WERI-Rb-1 (cell line): ENCODE measurements at regions not wholly inside any gene's neighbourhood (a gene's known extent, or its start where the extent isn't known, plus 50 kb on each side); places are given as distances from the start of the nearest gene placed in this dataset.

ENCODE experiments used
- DNase-seq: peaks from one replicate; pipeline ENCODE4 v3.0.0-alpha.2; 2020
- H3K27ac ChIP-seq: fragments of 250-450 bp; sonication (Bioruptor Pico); 2 replicates; pipeline ENCODE4 v1.5.1; 2020; ENCODE audit warnings: mild to moderate bottlenecking, moderate library complexity
- H3K27me3 ChIP-seq: fragments of 250-450 bp; sonication (Bioruptor Pico); 2 replicates; pipeline ENCODE4 v1.5.1; 2021; ENCODE audit warnings: mild to moderate bottlenecking, low read depth, moderate library complexity; ENCODE audit not compliant: insufficient read depth, severe bottlenecking
- H3K36me3 ChIP-seq: fragments of 250-450 bp; sonication (Bioruptor Pico); 2 replicates; pipeline ENCODE4 v1.5.1; 2020; ENCODE audit warnings: mild to moderate bottlenecking, moderate library complexity
- H3K4me3 ChIP-seq: 2 replicates; pipeline ENCODE4 v1.5.1; 2011; ENCODE audit warnings: low read depth, mild to moderate bottlenecking, control low read depth, low read length
- H3K9me3 ChIP-seq: fragments of 250-450 bp; sonication (Bioruptor Pico); 2 replicates; pipeline ENCODE4 v1.5.1; 2021; ENCODE audit warnings: mild to moderate bottlenecking, moderate library complexity; ENCODE audit not compliant: severe bottlenecking
- TF ChIP-seq, protein P1 (sequence below): IDR thresholded peaks from 2 replicates; pipeline ENCODE4 v1.5.1; 2011; ENCODE audit warnings: low read depth, mild to moderate bottlenecking, control low read depth, inconsistent platforms, low read length

GRCh38 chr9:1738511-1739100, 276.5 kb upstream of the SMARCA2 start:
- TF ChIP-seq, protein P1, sequence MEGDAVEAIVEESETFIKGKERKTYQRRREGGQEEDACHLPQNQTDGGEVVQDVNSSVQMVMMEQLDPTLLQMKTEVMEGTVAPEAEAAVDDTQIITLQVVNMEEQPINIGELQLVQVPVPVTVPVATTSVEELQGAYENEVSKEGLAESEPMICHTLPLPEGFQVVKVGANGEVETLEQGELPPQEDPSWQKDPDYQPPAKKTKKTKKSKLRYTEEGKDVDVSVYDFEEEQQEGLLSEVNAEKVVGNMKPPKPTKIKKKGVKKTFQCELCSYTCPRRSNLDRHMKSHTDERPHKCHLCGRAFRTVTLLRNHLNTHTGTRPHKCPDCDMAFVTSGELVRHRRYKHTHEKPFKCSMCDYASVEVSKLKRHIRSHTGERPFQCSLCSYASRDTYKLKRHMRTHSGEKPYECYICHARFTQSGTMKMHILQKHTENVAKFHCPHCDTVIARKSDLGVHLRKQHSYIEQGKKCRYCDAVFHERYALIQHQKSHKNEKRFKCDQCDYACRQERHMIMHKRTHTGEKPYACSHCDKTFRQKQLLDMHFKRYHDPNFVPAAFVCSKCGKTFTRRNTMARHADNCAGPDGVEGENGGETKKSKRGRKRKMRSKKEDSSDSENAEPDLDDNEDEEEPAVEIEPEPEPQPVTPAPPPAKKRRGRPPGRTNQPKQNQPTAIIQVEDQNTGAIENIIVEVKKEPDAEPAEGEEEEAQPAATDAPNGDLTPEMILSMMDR: no peak
- Histone ChIP-seq H3K4me3 (no peak overlapping the region), H3K27ac (no peak overlapping the region), H3K9me3 (no peaks in the 10 kb centered on the region), H3K36me3 (no peaks in the 10 kb centered on the region), H3K27me3 (peaks cover 50% of the 10 kb centered on the region)
- no peak for DNase-seq

DNA sequence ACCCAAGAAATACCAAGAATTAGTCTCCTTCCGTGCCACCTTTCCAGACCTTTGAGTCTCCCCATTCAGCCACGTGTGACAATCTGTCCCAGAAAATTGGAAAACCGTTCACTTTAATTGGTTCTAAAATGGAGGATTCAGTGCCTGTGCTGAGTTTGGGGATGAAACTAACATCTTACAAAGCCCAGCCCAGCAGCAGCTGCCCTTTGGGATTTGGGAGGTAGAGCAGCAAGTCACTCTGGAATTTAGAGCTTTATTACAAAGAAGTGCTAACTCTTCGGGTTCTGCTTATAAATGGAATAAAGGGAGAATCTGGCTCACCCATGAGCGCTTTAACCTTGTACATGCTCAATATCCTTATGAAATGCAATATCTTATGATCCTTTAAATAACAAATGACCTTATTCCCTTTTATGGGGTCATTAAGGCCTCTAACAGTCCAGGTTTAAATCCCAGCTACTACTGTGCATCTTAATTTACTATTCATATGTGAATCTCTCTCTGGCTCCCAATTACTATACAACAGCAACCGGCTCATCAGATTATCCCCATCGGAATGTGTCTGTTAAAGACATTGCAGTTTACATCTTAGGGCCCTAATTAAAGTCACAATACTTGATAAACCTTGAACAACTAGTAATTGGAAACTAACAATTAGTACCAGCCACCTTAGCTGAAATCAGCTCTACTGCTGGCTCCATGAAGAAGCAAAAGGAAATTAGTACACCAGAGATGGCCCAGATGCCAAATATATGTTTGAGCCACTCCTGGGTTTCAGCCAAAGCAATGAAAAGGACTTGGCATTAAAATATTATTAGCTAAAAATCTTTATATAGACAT, 271.8 kb upstream of the SMARCA2 start:
- TF ChIP-seq, protein P1: no peak
- Histone ChIP-seq H3K36me3 (no peaks in the 10 kb centered on the region), H3K4me3 (no peak overlapping the region), H3K27me3 (peaks cover 22% of the 10 kb centered on the region), H3K9me3 (no peaks in the 10 kb centered on the region), H3K27ac (no peak overlapping the region)
- DNase-seq: no peak

DNA sequence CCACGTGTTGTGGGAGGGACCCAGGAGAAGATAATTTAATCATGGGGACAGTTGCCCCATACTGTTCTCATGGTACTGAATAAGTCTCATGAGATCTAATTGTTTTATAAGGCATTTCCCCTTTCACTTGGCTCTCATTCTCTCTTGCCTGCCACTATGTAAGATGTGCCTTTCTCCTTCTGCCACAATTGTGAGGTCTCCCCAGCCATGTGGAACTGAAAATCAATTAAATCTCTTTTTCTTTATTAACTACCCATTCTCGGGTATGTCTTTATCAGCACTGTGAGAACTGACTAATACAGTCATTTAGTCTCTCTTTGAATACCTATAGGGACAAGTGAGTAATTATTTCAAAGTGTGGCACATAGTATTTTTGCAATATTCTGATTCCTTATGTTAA, 269.2 kb upstream of the SMARCA2 start:
- no peak overlapping the region for H3K27ac ChIP-seq
- no peak for DNase-seq
- TF ChIP-seq, protein P1: no peak
- H3K9me3 ChIP-seq: no peaks in the 10 kb centered on the region
- H3K4me3 ChIP-seq: no peak overlapping the region
- peaks cover 21% of the 10 kb centered on the region for H3K27me3 ChIP-seq
- H3K36me3 ChIP-seq: no peaks in the 10 kb centered on the region

DNA sequence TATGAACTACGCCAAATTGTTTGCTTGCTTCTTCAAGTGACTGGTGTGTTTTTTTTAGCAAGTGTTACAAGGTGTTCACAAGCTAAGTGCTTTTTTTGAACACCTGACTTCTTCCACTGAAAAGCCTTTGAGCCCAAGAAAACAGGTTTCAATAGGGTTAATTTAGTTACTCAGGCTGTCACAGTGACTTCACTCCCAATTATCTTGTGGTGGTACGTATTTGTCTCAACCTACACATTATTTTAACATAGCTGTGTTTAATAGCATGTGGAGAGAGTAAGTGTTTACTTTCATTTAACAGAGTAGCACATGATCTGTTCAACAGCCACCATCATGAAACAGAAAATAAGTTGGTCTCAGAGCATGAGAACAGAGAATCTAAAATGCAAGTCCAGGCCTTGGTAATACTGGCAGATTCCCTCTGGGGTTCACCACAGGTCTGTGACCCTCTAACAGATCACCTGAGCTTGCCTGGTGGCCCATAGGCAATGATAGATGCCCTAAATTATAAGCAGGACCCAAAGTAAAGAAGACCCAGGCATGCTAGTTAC, 267.7 kb upstream of the SMARCA2 start:
- Histone ChIP-seq H3K36me3 (no peaks in the 10 kb centered on the region), H3K27ac (no peak overlapping the region), H3K9me3 (no peaks in the 10 kb centered on the region), H3K4me3 (no peak overlapping the region), H3K27me3 (peaks cover 20% of the 10 kb centered on the region)
- no peak for DNase-seq
- TF ChIP-seq, protein P1: no peak

GRCh38 chr9:1748407-1748806, 266.7 kb upstream of the SMARCA2 start:
- Histone ChIP-seq H3K36me3 (no peaks in the 10 kb centered on the region), H3K27ac (no peak overlapping the region), H3K9me3 (no peaks in the 10 kb centered on the region), H3K4me3 (no peak overlapping the region), H3K27me3 (peaks cover 14% of the 10 kb centered on the region)
- TF ChIP-seq, protein P1: no peak
- no peak for DNase-seq
